H9 (cell line): ENCODE measurements at regions not wholly inside any gene's neighbourhood (a gene's known extent, or its start where the extent isn't known, plus 50 kb on each side); places are given as distances from the start of the nearest gene placed in this dataset.

ENCODE experiments used
- DNase-seq: peaks from one replicate; pipeline ENCODE4 v3.0.0-alpha.2; 2017
- H2AFZ ChIP-seq: one replicate; pipeline ENCODE4 v1.6.1; 2013; ENCODE audit warnings: mild to moderate bottlenecking, low read length, control low read depth, moderate library complexity
- H2AK5ac ChIP-seq: 2 replicates; pipeline ENCODE4 v1.6.1; 2013; ENCODE audit warnings: low read length, control low read depth, mixed read lengths; ENCODE audit not compliant: insufficient read length
- H2BK120ac ChIP-seq: one replicate; pipeline ENCODE4 v1.6.1; 2013; ENCODE audit warnings: low read depth, mild to moderate bottlenecking, low read length, control low read depth, inconsistent platforms; ENCODE audit not compliant: poor library complexity, severe bottlenecking
- H2BK12ac ChIP-seq: 2 replicates; pipeline ENCODE4 v1.6.1; 2013; ENCODE audit warnings: low read length, control low read depth, mixed read lengths, low read depth; ENCODE audit not compliant: insufficient read length
- H2BK15ac ChIP-seq: 2 replicates; pipeline ENCODE4 v1.6.1; 2013; ENCODE audit warnings: low read depth, low read length, control low read depth
- H2BK20ac ChIP-seq: one replicate; pipeline ENCODE4 v1.6.1; 2013; ENCODE audit warnings: low read depth, mild to moderate bottlenecking, low read length, control low read depth, inconsistent platforms; ENCODE audit not compliant: poor library complexity, severe bottlenecking
- H2BK5ac ChIP-seq: 2 replicates; pipeline ENCODE4 v1.6.1; 2013; ENCODE audit warnings: low read length, control low read depth, mixed read lengths; ENCODE audit not compliant: insufficient read length
- H3K14ac ChIP-seq: 2 replicates; pipeline ENCODE4 v1.6.1; 2013; ENCODE audit warnings: low read length, control low read depth; ENCODE audit not compliant: insufficient read depth
- H3K18ac ChIP-seq: 2 replicates; pipeline ENCODE4 v1.6.1; 2013; ENCODE audit warnings: low read depth, mild to moderate bottlenecking, mixed read lengths, low read length, control low read depth; ENCODE audit not compliant: insufficient read length
- H3K23ac ChIP-seq: 2 replicates; pipeline ENCODE4 v1.6.1; 2013; ENCODE audit warnings: low read length, control low read depth, mixed read lengths, low read depth; ENCODE audit not compliant: insufficient read length
- H3K23me2 ChIP-seq: 2 replicates; pipeline ENCODE4 v1.6.1; 2013; ENCODE audit warnings: low read depth, mild to moderate bottlenecking, mixed read lengths, low read length, control low read depth; ENCODE audit not compliant: insufficient read length, poor library complexity, severe bottlenecking
- H3K27ac ChIP-seq: 2 replicates; pipeline ENCODE4 v1.5.1; 2013; ENCODE audit warnings: low read length, control low read depth, mixed read lengths, low read depth; ENCODE audit not compliant: insufficient read length
- H3K27me3 ChIP-seq: 2 replicates; pipeline ENCODE4 v1.6.1; 2013; ENCODE audit warnings: low read length, control low read depth, inconsistent platforms; ENCODE audit not compliant: insufficient read depth
- H3K4ac ChIP-seq: 2 replicates; pipeline ENCODE4 v1.6.1; 2013; ENCODE audit warnings: low read depth, mild to moderate bottlenecking, control low read depth, inconsistent platforms, low read length, moderate library complexity
- H3K4me1 ChIP-seq: 2 replicates; pipeline ENCODE4 v1.6.1; 2013; ENCODE audit warnings: low read length, control low read depth, inconsistent platforms; ENCODE audit not compliant: insufficient read depth
- H3K4me2 ChIP-seq: 2 replicates; pipeline ENCODE4 v1.6.1; 2013; ENCODE audit warnings: low read length, control low read depth, mixed read lengths; ENCODE audit not compliant: insufficient read length, insufficient read depth
- H3K56ac ChIP-seq: 2 replicates; pipeline ENCODE4 v1.6.1; 2013; ENCODE audit warnings: low read depth, mild to moderate bottlenecking, mixed read lengths, low read length, control low read depth; ENCODE audit not compliant: insufficient read length
- H3K79me1 ChIP-seq: 2 replicates; pipeline ENCODE4 v1.6.1; 2013; ENCODE audit warnings: low read depth, mild to moderate bottlenecking, moderate library complexity, low read length, control low read depth, inconsistent platforms; ENCODE audit not compliant: insufficient read depth, poor library complexity, severe bottlenecking
- H3K79me2 ChIP-seq: 2 replicates; pipeline ENCODE4 v1.6.1; 2013; ENCODE audit warnings: low read length, control low read depth, inconsistent platforms; ENCODE audit not compliant: insufficient read depth
- H3K9ac ChIP-seq: 2 replicates; pipeline ENCODE4 v1.6.1; 2013; ENCODE audit warnings: low read length, control low read depth, mixed read lengths; ENCODE audit not compliant: insufficient read length; ENCODE audit errors: extremely low read depth
- H3K9me3 ChIP-seq: one replicate; pipeline ENCODE4 v1.6.1; 2013; ENCODE audit warnings: low read depth, low read length, inconsistent platforms; ENCODE audit not compliant: control insufficient read depth
- H3T11ph ChIP-seq: one replicate; pipeline ENCODE4 v1.6.1; 2013; ENCODE audit warnings: mild to moderate bottlenecking, low read length, control low read depth, inconsistent platforms
- H4K20me1 ChIP-seq: one replicate; pipeline ENCODE4 v1.6.1; 2013; ENCODE audit not compliant: control insufficient read depth, insufficient read length, insufficient read depth
- H4K5ac ChIP-seq: 2 replicates; pipeline ENCODE4 v1.6.1; 2013; ENCODE audit warnings: low read depth, mild to moderate bottlenecking, mixed read lengths, low read length, control low read depth; ENCODE audit not compliant: insufficient read length
- H4K8ac ChIP-seq: replicated peaks from 2 replicates; pipeline ENCODE4 v1.6.1; 2013; ENCODE audit warnings: low read length, control low read depth, mixed read lengths, low read depth; ENCODE audit not compliant: insufficient read length
- H4K91ac ChIP-seq: 2 replicates; pipeline ENCODE4 v1.6.1; 2013; ENCODE audit warnings: low read depth, mild to moderate bottlenecking, moderate library complexity, mixed read lengths, low read length, control low read depth; ENCODE audit not compliant: insufficient read length
- H3K27ac Mint-ChIP-seq, 3 experiments: 2 replicates in 2 of 3; 3 replicates in 1 of 3; pipeline ENCODE4 v1.8.0; 2020 to 2021; ENCODE audit warnings: mixed read lengths in 3 of 3, mild to moderate bottlenecking in 1 of 3, moderate library complexity in 1 of 3
- H3K27me3 Mint-ChIP-seq: 2 replicates; pipeline ENCODE4 v1.8.0; 2021; ENCODE audit warnings: low read depth, mild to moderate bottlenecking, moderate library complexity, mixed read lengths
- H3K36me3 Mint-ChIP-seq, 3 experiments: 2 replicates in 2 of 3; 3 replicates in 1 of 3; pipeline ENCODE4 v1.8.0; 2020 to 2021; ENCODE audit warnings: low read depth in 3 of 3, mixed read lengths in 3 of 3; ENCODE audit not compliant: insufficient read depth in 1 of 3
- H3K4me1 Mint-ChIP-seq, 2 experiments: 2 replicates each; pipeline ENCODE4 v1.8.0; 2020; ENCODE audit warnings: mixed read lengths in 2 of 2
- H3K4me3 Mint-ChIP-seq, 2 experiments: 2 replicates in 1 of 2; 3 replicates in 1 of 2; pipeline ENCODE4 v1.8.0; 2020 to 2021; ENCODE audit warnings: mild to moderate bottlenecking in 2 of 2, mixed read lengths in 2 of 2, moderate library complexity in 1 of 2
- H3K9me3 Mint-ChIP-seq, 2 experiments: 2 replicates in 1 of 2; 3 replicates in 1 of 2; pipeline ENCODE4 v1.8.0; 2020; ENCODE audit warnings: mild to moderate bottlenecking in 2 of 2, mixed read lengths in 2 of 2, moderate library complexity in 1 of 2
- CTCF ChIP-seq: fragments of 200-600 bp; sonication (generic); conservative IDR thresholded peaks from 3 replicates; pipeline ENCODE4 v1.8.0; 2021; ENCODE audit warnings: antibody characterized with exemption, mild to moderate bottlenecking
- WGBS: extraction: QIAGEN DNeasy Blood & Tissue Kit; methylation state at CpG from one replicate; pipeline ENCODE4 v1.1.7; 2013; ENCODE audit warnings: missing lambda C conversion rate, low lambda C conversion rate, mixed read lengths; ENCODE audit not compliant: insufficient read length; ENCODE audit errors: extremely low coverage; 5-methylcytosine and 5-hydroxymethylcytosine counted together

GRCh38 chrX:121455890-121456289 is 408.5 kb downstream of the GLUD2 start:
- Mint-ChIP-seq H3K9me3 (peaks cover 44% of the 10 kb centered on the region in 2 experiments), H3K4me1 (no peaks in the 10 kb centered on the region), H3K27ac (no peak overlapping the region), H3K36me3 (no peaks in the 10 kb centered on the region), H3K27me3 (no peaks in the 10 kb centered on the region), H3K4me3 (no peak overlapping the region)
- H3K9ac ChIP-seq: no peak overlapping the region
- H3K79me2 ChIP-seq: no peaks in the 10 kb centered on the region
- peaks cover 14% of the 10 kb centered on the region for H3K9me3 ChIP-seq
- no peak overlapping the region for H3K18ac ChIP-seq
- TF ChIP-seq CTCF: no peak
- no peaks in the 10 kb centered on the region for H3K23me2 ChIP-seq
- H4K91ac ChIP-seq: no peak overlapping the region
- no peak overlapping the region for H2BK12ac ChIP-seq
- H3K4ac ChIP-seq: no peak overlapping the region
- no peak overlapping the region for H3K4me2 ChIP-seq
- no peak overlapping the region for H4K5ac ChIP-seq
- no peak overlapping the region for H3T11ph ChIP-seq
- H3K14ac ChIP-seq: no peak overlapping the region
- no peak overlapping the region for H2BK120ac ChIP-seq
- no CpG with 5 or more reads among the region's 1 CpG for WGBS
- no peak overlapping the region for H2AK5ac ChIP-seq
- H2BK5ac ChIP-seq: no peak overlapping the region
- H2BK20ac ChIP-seq: no peak overlapping the region
- no peak overlapping the region for H4K8ac ChIP-seq
- H4K20me1 ChIP-seq: no peaks in the 10 kb centered on the region
- H2BK15ac ChIP-seq: no peak overlapping the region
- no peaks in the 10 kb centered on the region for H3K79me1 ChIP-seq
- no peak overlapping the region for H3K23ac ChIP-seq
- H3K4me1 ChIP-seq: no peaks in the 10 kb centered on the region
- no peaks in the 10 kb centered on the region for H3K27me3 ChIP-seq
- H3K56ac ChIP-seq: no peak overlapping the region
- H3K27ac ChIP-seq: no peak overlapping the region
- H2AFZ ChIP-seq: no peak overlapping the region
- DNase-seq: no peak
